DOHH2 (cell line): ENCODE measurements at regions not wholly inside any gene's neighbourhood (a gene's known extent, or its start where the extent isn't known, plus 50 kb on each side); places are given as distances from the start of the nearest gene placed in this dataset.

Experiments
- CTCF ChIP-seq: fragments of 200-600 bp; sonication (generic); IDR thresholded peaks from one replicate; pipeline ENCODE4 v1.5.1; 2014; ENCODE audit warnings: antibody characterized with exemption, mild to moderate bottlenecking, low read depth, low read length; ENCODE audit not compliant: poor library complexity, severe bottlenecking
- EZH2phosphoT487 ChIP-seq: fragments of 200-600 bp; sonication (generic); IDR thresholded peaks from 2 replicates; pipeline ENCODE4 v1.6.1; 2017; ENCODE audit warnings: borderline replicate concordance, mild to moderate bottlenecking, antibody characterized with exemption, low read length, moderate library complexity, mixed read lengths

GRCh38 chr1:63190171-63190570, 132.2 kb upstream of the FOXD3 start:
- TF ChIP-seq CTCF = no peak
- no peak for TF ChIP-seq EZH2phosphoT487
